HL-60 (cell line): ENCODE measurements at regions not wholly inside any gene's neighbourhood (a gene's known extent, or its start where the extent isn't known, plus 50 kb on each side); places are given as distances from the start of the nearest gene placed in this dataset.
"Not testable (repeated sequence)": the region's sequence is repeated elsewhere in the genome, so short reads cannot be mapped to it uniquely, and the experiment has no call there.

ENCODE experiments used
- DNase-seq, 2 experiments: peaks; one replicate each; pipeline ENCODE4 v3.0.0-alpha.2; 2010 to 2020; ENCODE audit warnings: low read depth in 1 of 2, low spot score in 1 of 2
- H3K27ac ChIP-seq: fragments of 250-450 bp; sonication (Bioruptor Pico); replicated peaks from 2 replicates; pipeline ENCODE4 v1.5.1; 2020; ENCODE audit warnings: mild to moderate bottlenecking, moderate library complexity
- H3K27me3 ChIP-seq: fragments of 250-450 bp; sonication (Bioruptor Pico); 2 replicates; pipeline ENCODE4 v1.5.1; 2021; ENCODE audit warnings: mild to moderate bottlenecking, moderate library complexity; ENCODE audit not compliant: insufficient read depth, poor library complexity, severe bottlenecking
- H3K4me3 ChIP-seq: replicated peaks from 2 replicates; pipeline ENCODE4 v1.5.1; 2011; ENCODE audit warnings: mild to moderate bottlenecking, control low read depth, low read length; ENCODE audit not compliant: insufficient read depth
- CTCF ChIP-seq: IDR thresholded peaks from one replicate; pipeline ENCODE4 v1.5.1; 2011; ENCODE audit warnings: low read length, control low read depth, inconsistent platforms; ENCODE audit not compliant: insufficient read depth
- GABPA ChIP-seq: IDR thresholded peaks from 2 replicates; pipeline ENCODE4 v1.6.1; 2012; ENCODE audit warnings: low read depth
- POLR2AphosphoS5 ChIP-seq: IDR thresholded peaks from 2 replicates; pipeline ENCODE4 v1.6.1; 2012; ENCODE audit warnings: low read depth
- REST ChIP-seq: IDR thresholded peaks from 2 replicates; pipeline ENCODE4 v1.6.1; 2012; ENCODE audit warnings: low read depth; ENCODE audit not compliant: insufficient replicate concordance
- SPI1 ChIP-seq: IDR thresholded peaks from 2 replicates; pipeline ENCODE4 v1.6.1; 2012; ENCODE audit warnings: low read depth, mild to moderate bottlenecking, borderline replicate concordance

- H3K27me3 ChIP-seq = no peaks in the 10 kb centered on the region
- DNase-seq = no peak
- no peak overlapping the region for H3K27ac ChIP-seq
- no peak overlapping the region for H3K4me3 ChIP-seq
- TF ChIP-seq POLR2AphosphoS5 = no peak
- no peak for TF ChIP-seq SPI1
- no peak for TF ChIP-seq REST
- TF ChIP-seq CTCF = no peak
These were observed 546.4 kb upstream of the PPP2R3A start for GRCh38 chr3:135419155-135419554.

- no peak for DNase-seq
- Histone ChIP-seq H3K27me3 (no peaks in the 10 kb centered on the region), H3K27ac (no peak overlapping the region), H3K4me3 (no peak overlapping the region)
- TF ChIP-seq SPI1 = no peak
- no peak for TF ChIP-seq CTCF
- no peak for TF ChIP-seq POLR2AphosphoS5
- TF ChIP-seq GABPA = no peak
- no peak for TF ChIP-seq REST
These were observed 539.0 kb upstream of the PPP2R3A start for GRCh38 chr3:135426508-135426907.

GRCh38 chr3:135432402-135432801 lies 533.1 kb upstream of the PPP2R3A start:
- no peak overlapping the region for H3K27ac ChIP-seq
- no peak for DNase-seq
- H3K27me3 ChIP-seq = no peaks in the 10 kb centered on the region
- H3K4me3 ChIP-seq = no peak overlapping the region
- TF ChIP-seq POLR2AphosphoS5 = no peak
- TF ChIP-seq GABPA = no peak
- no peak for TF ChIP-seq REST
- TF ChIP-seq CTCF = no peak
- no peak for TF ChIP-seq SPI1

- H3K4me3 ChIP-seq, H3K27me3 ChIP-seq, DNase-seq, H3K27ac ChIP-seq: not testable (repeated sequence)
These were observed 526.5 kb upstream of the PPP2R3A start for GRCh38 chr3:135438889-135439597.

- not testable (repeated sequence) for H3K27me3 ChIP-seq, DNase-seq, H3K27ac ChIP-seq, H3K4me3 ChIP-seq
These were observed 525.9 kb upstream of the PPP2R3A start for GRCh38 chr3:135439632-135440031.
